Ureter (tissue), 1 donor: ENCODE measurements at regions not wholly inside any gene's neighbourhood (a gene's known extent, or its start where the extent isn't known, plus 50 kb on each side); places are given as distances from the start of the nearest gene placed in this dataset.
A peak's percentile ranks its signal among the peaks of the same experiment; 100 is the strongest.
"Not testable (repeated sequence)": the region's sequence is repeated elsewhere in the genome, so short reads cannot be mapped to it uniquely, and the experiment has no call there.

Source experiments
- DNase-seq: peaks from one replicate; pipeline ENCODE4 v3.0.0-alpha.2; 2020; ENCODE audit warnings: low spot score
- donor health status: DM: yes; HTN: yes; CAD: no.

DNA sequence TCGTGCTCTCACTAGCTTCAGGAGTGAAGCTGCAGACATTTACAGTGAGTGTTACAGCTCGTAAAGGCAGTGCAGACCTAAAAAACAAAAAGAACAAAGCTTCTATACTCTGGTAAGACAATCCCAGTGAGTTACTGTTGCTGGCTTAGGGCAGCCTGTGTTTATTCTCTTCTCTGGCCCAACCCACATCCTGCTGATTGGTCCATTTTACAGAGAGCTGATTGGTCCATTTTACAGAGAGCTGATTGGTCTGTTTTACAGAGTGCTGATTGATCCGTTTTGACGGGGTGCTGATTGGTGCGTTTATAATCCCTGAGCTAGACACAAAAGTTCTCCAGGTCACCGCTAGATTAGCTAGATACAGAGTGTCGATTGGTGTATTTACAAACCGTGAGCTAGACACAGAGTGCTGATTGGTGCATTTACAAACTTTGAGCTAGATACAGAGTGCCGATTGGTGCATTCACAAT lies 158.0 kb downstream of the KLRB1 start:
- DNase-seq = not testable (repeated sequence)

DNA sequence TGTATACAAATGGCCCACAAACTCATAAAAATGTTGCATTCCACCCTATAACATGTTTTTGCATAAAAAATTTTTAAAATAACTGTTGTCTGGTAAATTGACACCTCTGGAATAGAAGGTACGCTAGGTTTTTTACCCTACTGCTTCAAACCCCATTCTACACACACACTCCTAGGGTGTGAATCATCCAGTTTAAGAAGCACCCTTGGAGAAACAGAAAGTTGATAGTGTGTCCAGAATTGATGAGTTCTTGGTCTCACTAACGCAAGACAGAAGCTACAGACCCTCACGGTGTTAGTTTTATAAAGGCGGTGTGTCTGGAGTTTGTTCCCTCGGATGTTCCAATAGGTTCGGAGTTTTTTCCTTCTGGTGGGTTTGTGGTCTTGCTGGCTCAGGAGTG lies 158.5 kb downstream of the KLRB1 start:
- no peak for DNase-seq

DNA sequence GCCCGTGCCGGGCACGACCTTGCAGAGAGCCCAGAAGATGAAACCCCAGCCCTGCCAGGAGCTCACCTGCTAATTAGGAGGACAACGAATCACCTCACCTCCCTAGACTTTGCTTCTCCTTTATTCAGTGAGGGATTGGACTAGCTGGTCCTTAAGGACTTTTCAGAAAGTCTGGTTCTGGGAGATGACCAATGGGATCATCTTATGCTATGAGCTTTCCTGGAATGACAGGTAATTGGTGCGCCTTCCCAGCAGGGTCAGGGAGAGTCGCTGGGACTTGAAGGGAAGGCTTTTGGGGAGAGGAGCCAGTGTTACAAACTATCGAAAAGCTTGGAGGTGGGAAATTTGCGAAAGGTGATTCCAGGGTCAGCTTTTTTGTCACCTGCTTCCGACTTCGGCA lies 159.1 kb downstream of the KLRB1 start:
- DNase-seq = not testable (repeated sequence)

DNA sequence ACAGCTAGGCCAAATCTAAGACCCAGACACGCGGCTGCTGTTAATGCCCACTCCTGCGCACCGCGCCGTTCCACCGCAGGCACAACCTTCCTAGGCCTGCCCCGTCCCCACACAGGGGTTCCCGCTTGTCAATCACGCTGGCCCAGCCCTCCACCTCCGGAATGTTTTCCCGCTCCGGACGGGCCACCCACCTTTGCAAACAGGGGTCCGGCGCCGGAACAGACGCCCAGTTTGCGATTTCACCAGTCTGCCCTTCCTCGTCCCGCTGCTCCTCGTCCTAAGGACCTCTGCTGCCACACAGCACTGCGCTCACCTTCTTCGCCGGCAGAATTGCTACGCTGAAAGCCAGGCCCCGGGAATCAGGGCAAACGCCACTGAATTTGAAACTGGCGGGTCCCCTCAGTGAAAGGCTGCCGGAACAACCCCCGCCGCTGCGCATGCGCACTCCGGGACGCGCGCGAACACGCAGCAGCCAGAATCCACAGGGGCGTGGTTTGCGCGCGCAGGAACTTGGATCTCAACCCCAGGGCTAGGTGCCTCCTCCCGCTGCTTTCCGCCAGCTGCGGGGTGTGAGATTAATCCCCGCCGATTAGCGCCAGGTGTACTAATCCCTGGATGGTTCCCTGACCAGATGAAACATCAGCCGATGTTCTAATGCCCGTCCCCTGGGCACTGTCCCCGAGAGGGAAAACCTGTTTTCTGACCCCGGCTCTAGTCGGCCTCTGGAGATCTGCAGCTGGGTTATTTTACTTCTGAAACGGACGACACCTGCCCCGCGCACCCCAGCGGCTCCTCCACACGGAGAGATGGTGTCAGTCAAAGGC lies 159.7 kb downstream of the KLRB1 start:
- DNase-seq = peak; percentile 90

DNA sequence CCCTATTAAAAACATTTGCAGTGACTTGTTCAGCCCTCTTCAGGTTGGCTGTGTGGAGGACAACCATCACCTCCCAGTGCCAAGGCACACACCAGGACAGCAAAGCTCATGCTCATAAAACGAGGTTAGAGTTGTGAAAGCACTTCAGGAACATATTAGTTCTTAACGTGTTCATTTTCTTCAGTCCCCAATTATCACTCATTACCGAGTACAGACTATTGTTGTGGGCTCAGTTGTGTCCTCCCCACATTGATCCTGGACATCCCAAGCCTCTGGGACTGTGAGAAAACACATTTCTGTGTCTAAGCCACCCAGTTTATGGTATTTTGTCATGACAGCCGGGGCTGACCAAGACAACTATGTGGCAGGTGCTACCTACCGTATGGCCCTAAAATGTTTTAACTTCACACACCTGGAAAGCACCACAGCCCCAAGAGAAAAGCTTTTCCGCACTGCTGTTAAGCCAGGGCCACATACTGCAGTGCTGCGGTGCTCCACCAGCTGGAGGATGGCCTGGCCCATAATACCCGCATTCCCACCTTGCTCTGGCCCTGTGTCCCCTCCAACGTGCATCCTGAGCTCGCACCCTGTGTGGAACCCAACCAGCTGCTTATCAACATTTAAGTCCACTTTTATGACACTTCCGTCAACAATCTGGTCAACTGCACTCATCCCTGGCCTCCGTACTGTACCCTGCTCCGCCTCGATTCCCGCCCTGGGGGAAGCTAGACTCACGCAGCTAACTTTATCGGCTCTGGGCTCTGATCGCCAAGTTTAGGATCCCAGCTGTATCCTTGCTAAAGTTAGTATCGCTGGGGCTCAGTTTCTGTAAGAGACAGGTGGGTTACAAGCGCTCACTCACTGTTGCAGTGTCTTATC lies 160.6 kb downstream of the KLRB1 start:
- DNase-seq = not testable (repeated sequence)

DNA sequence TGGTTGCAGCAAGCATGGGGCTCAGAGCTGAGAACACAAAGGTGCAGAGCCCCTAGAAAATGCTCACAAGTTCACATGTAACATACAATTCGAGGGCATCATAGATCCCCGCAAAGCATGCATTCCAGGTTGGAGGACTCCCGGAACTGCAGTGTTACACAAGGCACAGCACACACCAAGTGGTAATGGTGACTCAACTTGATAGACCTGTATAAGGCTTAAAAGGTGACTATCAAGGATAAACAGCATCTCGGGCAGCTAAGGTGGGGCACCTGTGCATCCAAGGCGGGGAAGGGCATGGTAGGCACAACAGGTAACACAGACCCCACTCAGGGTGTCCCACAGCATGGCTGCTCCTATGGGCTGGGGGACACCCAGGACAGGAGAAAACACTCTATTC lies 167.3 kb downstream of the KLRB1 start:
- DNase-seq = not testable (repeated sequence)

DNA sequence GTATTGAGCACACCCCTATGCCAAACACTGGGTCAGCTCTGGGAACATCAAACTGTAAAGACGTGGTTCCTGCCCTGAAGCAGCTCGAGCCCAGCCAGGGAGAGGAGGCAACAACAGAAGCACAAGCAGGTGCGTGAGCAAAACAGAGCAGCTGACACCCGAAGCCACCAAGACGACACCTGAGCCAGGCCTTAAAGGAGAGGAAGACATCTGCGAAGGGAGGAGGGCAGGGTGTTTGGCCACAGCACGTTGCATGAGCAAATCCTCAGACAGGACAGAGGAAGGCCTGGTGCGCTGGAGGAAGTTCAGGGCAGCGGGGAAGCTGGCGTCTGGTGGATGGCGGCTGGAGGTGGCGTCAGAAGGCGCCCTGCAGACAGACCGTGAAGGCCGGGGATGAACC lies 172.0 kb downstream of the KLRB1 start:
- DNase-seq = not testable (repeated sequence)

DNA sequence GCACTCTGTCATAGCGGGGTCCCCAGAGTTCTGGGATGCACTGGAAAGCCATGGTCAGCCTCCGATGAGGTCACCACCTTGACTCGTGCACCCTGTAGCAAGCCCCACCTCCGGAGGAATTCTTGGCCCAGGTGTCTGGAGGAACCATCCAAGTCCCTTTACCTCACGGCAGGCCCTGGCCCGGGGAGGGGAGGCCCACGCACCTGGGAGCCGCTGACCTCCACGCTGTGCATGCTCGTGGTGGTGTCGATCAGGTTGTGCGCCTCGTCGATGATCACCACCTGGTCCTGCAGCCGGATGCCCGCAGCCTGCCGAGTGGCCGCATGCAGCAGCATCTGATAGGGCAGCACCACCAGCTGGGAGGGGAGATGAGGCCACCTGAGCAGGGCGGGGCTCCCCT lies 177.3 kb downstream of the KLRB1 start:
- DNase-seq = not testable (repeated sequence)

DNA sequence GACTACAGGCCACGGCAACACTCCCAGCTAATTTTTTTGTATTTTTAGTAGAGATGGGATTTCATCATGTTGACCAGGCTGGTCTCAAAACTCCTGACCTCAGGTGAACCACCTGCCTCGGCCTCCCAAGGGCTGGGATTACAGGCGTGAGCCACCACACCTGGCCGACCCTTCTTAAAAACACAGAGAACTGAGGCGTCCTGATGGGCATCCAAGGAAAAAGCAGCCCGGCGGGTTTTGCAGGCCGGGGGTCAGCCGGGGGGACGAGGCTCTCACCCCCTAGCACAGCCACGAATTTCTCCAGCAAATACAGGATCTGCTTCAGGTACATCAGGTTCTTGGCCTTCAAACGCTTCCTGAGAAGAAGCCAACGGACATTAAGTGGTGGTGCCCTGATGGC lies 178.9 kb downstream of the KLRB1 start:
- DNase-seq = not testable (repeated sequence)

DNA sequence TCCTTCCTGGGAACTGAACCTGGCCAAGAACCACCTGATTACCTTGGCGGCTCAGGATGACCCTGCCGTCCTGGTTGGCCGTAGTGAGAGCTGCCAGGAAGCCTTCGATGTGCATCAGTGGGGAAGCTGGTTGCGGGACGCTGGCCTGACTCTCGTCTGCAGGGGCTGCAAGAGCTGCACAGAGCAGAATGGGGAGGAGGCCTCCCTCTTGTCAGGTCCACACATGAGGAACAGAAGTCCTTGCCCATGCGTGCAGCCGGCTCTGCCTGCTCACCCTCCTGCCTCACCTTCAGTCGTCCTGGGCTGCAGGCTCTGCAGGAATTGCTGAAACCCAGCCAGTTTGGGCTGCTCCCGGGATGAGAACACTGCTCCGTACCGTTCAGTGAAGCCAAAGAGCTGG lies 182.3 kb downstream of the KLRB1 start:
- DNase-seq = not testable (repeated sequence)

DNA sequence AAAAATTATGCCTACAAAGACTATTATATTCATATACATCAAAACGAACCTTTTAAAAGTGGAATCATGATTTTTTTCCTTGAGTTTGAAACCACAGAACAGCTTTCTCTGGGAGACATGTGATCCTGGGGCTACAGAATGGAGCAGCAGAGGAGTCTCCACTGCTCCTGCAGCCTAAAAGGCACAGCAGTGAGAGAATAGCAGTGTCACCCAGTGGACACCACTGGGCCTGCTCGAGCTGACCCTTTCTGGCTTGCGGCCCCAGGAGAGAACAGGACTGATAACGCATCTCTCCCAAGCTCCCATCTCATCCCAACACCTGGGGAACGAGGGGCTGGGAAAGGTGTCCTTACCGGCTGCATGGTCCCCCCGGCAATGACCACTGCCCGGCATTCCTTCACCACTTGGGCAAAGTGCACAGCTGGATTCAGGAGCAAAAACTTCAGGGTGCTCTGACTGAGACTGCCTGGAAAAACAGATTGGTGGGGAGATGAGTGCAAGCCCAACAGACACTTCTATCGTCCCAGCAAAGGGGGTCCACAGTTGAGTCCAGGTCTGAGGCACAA lies 183.5 kb downstream of the KLRB1 start:
- DNase-seq = not testable (repeated sequence)

DNA sequence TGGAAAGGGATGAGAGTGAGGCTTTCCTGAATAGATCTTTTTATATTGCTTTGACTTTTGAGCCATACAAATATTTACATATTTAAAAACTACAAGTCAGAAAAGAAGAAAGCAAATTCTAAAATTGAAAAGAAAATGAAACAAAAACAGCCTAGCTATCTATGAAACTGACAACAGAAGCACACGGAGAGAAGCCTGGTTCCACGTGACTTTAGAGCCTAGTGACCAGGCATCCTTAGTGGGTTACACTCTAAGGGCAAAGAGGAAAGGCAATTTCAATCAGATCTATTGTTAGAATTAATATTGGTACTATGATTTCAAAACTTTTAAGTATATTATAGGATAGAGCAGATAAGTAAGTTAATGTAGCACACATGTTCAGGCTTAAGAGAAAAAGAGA lies 185.0 kb downstream of the KLRB1 start:
- DNase-seq = not testable (repeated sequence)

DNA sequence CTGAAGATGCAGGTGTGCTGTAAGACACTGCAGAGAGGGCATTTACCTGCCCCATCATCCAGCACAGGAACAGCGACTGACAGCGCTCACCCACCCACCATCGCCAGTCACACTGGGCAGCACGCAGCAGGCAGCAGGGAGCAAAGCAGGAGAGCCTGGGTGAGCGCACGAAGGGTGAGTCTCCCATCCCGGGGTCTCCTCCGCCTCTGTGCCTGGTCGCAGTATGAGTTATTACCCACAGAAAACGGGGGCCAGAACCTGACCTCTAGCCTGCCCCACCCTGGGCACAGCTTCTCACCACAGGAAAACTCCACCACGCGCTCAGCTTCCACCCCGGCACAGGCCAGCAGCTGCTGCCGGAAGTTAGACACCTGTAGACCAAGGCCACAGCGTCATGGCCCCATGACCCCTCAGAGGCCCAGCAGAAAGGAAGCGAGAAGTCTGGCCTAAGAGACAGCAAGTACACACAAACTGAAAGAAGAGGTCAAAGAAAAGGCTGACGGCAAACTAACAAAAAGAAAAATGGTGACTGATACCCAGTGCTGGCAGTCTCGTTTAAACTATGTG lies 186.1 kb downstream of the KLRB1 start:
- not testable (repeated sequence) for DNase-seq

DNA sequence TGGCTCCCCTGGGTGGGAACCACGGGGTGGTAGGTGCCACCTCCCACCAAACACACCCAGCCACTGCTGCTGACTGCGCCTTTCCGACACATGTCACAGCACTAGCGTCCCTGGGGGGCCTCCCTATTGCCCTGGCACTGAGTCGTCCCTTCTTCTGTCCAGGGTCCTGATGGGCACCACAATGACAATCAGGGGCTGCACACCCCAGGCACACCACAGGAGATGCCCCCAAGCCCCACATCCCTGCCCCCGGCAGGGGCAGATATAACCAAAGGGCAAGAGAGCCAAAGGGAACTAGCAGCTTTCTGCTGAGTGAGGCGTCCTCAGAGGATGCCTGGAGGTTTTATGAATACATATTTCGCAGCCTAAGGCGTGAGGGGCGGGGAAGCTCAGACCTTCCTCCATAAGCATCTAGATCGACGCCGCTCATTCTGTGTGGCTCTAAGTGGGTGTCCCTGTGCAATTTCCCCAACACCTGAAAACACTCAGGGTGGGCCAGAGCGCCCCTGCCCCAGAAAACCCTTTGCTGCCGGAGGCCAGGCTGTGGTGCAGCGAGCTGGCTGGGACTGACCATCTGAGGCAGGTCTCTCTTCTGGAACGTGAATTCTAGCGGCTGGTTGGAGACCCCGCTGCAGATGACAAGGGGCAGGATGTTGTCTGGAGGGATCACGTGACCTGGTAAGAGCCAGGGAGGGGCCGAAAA lies 186.7 kb downstream of the KLRB1 start:
- not testable (repeated sequence) for DNase-seq

DNA sequence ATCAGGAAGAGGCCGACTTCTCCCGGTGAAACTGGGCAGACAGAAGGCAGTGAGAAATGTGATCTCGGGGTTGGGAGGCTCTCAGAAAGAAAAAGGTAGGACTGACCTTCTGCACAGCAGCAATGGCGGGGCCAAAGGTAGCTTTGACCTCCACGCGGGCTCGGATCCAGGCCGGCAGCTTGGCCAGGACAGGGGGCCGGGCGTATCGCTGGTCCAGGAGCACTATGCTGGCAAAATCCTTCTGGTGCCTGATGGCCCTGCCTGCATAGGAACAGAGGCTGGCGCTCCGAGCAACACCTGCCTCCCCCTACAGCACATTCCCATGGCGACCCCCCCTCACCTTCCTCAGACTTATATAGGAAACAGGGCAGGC lies 189.1 kb downstream of the KLRB1 start:
- not testable (repeated sequence) for DNase-seq

DNA sequence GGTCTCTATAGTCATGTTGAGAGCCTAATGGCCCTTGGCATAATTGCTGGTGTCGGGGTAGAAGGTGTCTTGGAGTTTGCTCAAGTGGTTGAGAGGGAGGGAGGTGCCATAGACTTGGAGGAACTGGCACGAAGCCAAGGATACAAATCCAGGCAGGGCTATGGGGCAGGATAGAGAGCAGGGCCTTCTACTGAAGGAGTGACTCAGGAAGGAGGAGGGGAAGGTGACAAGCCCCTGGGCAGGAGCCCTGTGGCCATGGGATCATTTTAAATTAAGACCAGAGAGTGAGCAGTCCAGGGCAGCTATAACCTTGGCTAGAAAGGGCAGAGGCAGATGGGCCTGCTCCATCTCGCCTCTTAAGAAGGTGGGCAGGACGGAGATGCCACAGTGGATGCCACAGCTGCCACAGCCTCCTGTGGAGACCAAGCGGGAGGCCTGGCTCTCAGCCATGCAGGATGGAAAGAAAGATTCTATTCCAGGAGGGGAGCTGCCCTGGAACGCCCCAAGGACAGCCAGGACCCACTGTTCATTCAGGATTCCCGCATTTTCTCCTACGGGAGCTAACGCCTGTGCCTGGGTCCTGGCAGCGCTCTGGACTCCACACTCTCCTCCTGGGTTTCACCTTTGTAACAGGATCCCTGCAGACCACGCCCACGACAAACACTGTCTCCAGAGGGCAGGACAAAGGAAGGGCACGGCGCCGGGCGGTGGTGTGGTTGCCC lies 189.6 kb downstream of the KLRB1 start:
- not testable (repeated sequence) for DNase-seq

DNA sequence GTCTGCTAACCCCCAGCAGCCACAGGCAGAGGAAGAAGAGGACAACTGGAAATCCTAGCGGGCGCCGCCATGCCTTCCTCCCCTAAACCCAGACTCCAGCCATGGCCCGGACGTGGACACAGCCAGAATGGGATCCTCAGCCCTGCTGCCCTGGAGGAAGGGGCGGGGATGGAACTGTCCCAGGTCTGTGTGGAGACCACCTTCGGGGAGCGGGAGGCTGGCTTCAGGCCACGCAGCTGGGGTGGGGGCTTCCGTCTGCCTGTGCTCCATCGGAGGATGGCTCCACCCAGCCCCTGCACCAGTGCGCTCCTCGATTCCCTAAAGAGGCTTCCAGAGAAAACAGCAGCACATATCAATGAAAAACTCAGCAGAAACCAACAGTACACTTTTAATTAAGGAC lies 190.4 kb downstream of the KLRB1 start:
- DNase-seq = not testable (repeated sequence)

DNA sequence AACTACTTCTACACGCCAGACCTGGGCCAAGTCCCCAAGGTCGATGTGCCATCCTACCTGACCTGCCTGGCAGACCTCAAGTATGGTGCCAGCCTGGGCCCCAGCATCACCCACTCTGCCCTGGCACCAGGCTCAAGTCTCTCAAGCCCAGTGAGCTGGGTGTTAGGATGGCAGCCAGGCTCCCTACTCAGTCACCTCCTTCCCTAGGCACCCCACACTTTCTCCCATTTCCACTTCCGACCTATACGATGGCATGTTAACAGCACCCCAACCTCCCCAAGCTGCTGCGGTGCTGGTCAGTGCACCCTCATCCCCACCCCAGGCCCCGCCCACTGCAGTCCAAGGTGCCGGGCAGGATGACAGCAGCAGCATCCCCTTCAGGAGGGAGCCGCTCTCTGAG lies 191.4 kb downstream of the KLRB1 start:
- DNase-seq = not testable (repeated sequence)

DNA sequence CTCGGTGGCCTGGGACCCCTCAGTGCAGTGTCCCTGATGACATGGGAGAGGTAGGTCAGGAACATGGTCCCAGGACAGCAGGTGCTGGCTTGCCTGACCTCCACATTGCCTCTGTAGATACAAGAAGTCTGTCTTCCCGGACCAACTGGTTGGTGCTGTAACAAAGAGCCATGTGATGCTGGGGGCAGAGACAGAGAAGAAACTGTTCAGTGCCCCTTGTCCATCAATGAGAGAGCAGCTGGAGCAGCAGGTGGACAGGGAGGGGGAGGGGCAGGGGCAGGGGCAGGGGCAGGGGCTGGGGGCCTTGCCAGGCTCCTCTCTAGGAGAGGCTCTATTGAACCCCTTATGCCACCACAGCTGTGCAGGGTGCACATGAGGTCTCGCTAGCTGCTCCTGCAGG lies 191.8 kb downstream of the KLRB1 start:
- not testable (repeated sequence) for DNase-seq

DNA sequence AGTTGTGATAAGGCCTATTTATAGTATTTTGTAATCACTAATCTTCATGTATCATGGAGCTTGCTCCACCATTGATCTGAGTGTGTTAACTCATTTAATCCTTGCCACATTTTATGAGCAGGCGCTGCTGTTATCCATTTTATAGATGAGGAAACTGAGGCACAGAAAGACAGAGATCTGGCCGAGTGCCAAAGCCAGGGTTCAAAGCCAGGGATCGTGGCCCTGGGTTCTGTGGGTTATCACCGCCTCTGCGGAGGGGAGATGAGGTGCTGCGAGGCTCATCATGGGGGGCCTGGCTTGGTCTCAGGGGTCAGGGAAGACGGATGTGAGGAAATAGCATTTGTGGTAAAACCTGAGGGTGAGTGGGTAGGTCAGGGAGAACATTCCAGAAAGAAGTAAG lies 193.9 kb downstream of the KLRB1 start:
- DNase-seq = not testable (repeated sequence)

DNA sequence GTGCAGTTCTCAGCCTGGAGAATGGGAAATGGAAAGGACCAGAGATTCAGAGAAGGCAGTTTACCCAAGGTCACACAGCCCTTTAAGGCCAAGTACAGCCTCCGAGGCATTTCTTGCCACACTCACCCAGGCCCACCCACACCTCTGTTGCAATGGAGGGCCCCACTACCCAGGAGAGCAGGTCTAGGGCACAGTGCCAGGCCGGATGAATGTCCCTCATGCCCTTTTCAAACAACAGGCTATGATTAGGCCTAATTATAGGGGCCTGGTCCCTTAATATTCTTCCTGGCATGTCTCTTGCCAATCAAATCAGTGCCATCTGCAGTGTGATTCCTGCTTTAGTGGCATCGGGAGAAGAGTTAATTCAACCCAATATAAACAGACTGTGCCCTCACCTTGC lies 195.3 kb downstream of the KLRB1 start:
- not testable (repeated sequence) for DNase-seq
